ENCODE measurements at regions not wholly inside any gene's neighbourhood (a gene's known extent, or its start where the extent isn't known, plus 50 kb on each side); places are given as distances from the start of the nearest gene placed in this dataset.
"Not testable (repeated sequence)": the region's sequence is repeated elsewhere in the genome, so short reads cannot be mapped to it uniquely, and the experiment has no call there.

- H2AFZ ChIP-seq (ENCODE audit: low read length) = no peak overlapping the region
- no peaks in the 10 kb centered on the region for H4K20me1 ChIP-seq (ENCODE audit: insufficient read depth, low read length)
- H3K4me3 ChIP-seq (ENCODE audit: insufficient read depth, low read length) = no peak overlapping the region
- TF ChIP-seq CTCF (IDR thresholded peaks at IDR 0.05; ENCODE audit: extremely low read depth, low read depth, low read length) = no peak
- no peaks in the 10 kb centered on the region for H3K27me3 ChIP-seq (ENCODE audit: insufficient read depth, low read length)
- H3K27ac ChIP-seq (ENCODE audit: low read depth, low read length) = no peak overlapping the region
- no peaks in the 10 kb centered on the region for H3K36me3 ChIP-seq (ENCODE audit: insufficient read depth, low read length)
- H3K79me2 ChIP-seq (ENCODE audit: insufficient read depth, low read length) = no peaks in the 10 kb centered on the region
- no peaks in the 10 kb centered on the region for H3K9me3 ChIP-seq (ENCODE audit: low read depth, low read length)
- H3K4me1 ChIP-seq (ENCODE audit: insufficient read depth, low read length) = peaks cover 3% of the 10 kb centered on the region
- no peak for DNase-seq (ENCODE audit: insufficient read length, low spot score, missing footprints)
- H3K4me2 ChIP-seq (ENCODE audit: insufficient read depth, low read length) = no peak overlapping the region
Observed at GRCh38 chr18:59038295-59039039, 101.2 kb upstream of the SEC11C start.

DNA sequence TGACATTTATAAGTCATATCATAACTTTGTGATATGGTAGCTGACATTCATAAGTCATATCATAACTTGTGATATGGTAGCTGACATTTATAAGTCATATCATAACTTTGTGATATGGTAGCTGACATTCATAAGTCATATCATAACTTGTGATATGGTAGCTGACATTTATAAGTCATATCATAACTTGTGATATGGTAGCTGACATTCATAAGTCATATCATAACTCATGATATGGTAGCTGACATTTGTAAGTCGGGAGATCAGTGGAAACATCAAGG is 100.7 kb upstream of the SEC11C start:
- H3K4me2 ChIP-seq (ENCODE audit: insufficient read depth, low read length); H4K20me1 ChIP-seq (ENCODE audit: insufficient read depth, low read length); H3K27ac ChIP-seq (ENCODE audit: low read depth, low read length); DNase-seq (ENCODE audit: insufficient read length, low spot score, missing footprints); H3K4me3 ChIP-seq (ENCODE audit: insufficient read depth, low read length); H2AFZ ChIP-seq (ENCODE audit: low read length); H3K27me3 ChIP-seq (ENCODE audit: insufficient read depth, low read length); H3K36me3 ChIP-seq (ENCODE audit: insufficient read depth, low read length); H3K79me2 ChIP-seq (ENCODE audit: insufficient read depth, low read length); H3K9me3 ChIP-seq (ENCODE audit: low read depth, low read length); H3K4me1 ChIP-seq (ENCODE audit: insufficient read depth, low read length): not testable (repeated sequence)

DNA sequence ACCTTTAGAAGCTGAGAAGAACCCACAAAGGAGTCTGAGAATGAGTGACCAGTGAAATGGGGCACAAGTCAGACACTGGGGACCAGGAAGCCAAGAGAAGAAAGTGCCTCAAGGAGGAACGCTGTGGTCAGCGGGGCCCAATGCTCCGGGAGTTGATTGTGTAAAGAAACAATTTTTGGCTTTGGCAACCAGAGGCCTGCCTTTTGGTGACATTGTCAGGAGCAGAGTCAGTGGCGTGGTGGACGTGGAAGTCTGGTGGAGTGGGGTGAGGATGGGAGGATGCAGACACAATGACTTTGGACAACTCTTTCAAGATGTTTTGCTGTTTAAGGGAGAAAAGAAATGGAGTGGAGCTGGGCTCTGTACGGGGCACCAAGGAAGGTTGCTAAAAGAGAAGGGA is 100.2 kb upstream of the SEC11C start:
- Histone ChIP-seq H4K20me1 (ENCODE audit: insufficient read depth, low read length) (no peaks in the 10 kb centered on the region), H2AFZ (ENCODE audit: low read length) (no peak overlapping the region)

GRCh38 chr18:59040770-59041148 is 98.9 kb upstream of the SEC11C start:
- DNase-seq (ENCODE audit: insufficient read length, low spot score, missing footprints) = no peak
- Histone ChIP-seq H3K27ac (ENCODE audit: low read depth, low read length) (no peak overlapping the region), H3K27me3 (ENCODE audit: insufficient read depth, low read length) (no peaks in the 10 kb centered on the region), H3K4me1 (ENCODE audit: insufficient read depth, low read length) (peaks cover 3% of the 10 kb centered on the region), H2AFZ (ENCODE audit: low read length) (no peak overlapping the region), H3K36me3 (ENCODE audit: insufficient read depth, low read length) (no peaks in the 10 kb centered on the region), H3K4me3 (ENCODE audit: insufficient read depth, low read length) (no peak overlapping the region), H3K9me3 (ENCODE audit: low read depth, low read length) (no peaks in the 10 kb centered on the region), H3K79me2 (ENCODE audit: insufficient read depth, low read length) (no peaks in the 10 kb centered on the region), H3K4me2 (ENCODE audit: insufficient read depth, low read length) (no peak overlapping the region), H4K20me1 (ENCODE audit: insufficient read depth, low read length) (no peaks in the 10 kb centered on the region)
- TF ChIP-seq CTCF (IDR thresholded peaks at IDR 0.05; ENCODE audit: extremely low read depth, low read depth, low read length) = no peak

More for the DNA sequence above, 100.2 kb upstream of the SEC11C start:
- no peak overlapping the region for H3K4me3 ChIP-seq (ENCODE audit: insufficient read depth, low read length)
- no peak overlapping the region for H3K27ac ChIP-seq (ENCODE audit: low read depth, low read length)
- H3K4me2 ChIP-seq (ENCODE audit: insufficient read depth, low read length) = no peak overlapping the region
- H3K79me2 ChIP-seq (ENCODE audit: insufficient read depth, low read length) = no peaks in the 10 kb centered on the region
- TF ChIP-seq CTCF (IDR thresholded peaks at IDR 0.05; ENCODE audit: extremely low read depth, low read depth, low read length) = no peak
- no peaks in the 10 kb centered on the region for H3K27me3 ChIP-seq (ENCODE audit: insufficient read depth, low read length)
- no peaks in the 10 kb centered on the region for H3K9me3 ChIP-seq (ENCODE audit: low read depth, low read length)
- H3K36me3 ChIP-seq (ENCODE audit: insufficient read depth, low read length) = no peaks in the 10 kb centered on the region
- DNase-seq (ENCODE audit: insufficient read length, low spot score, missing footprints) = peak; percentile 49
- peaks cover 3% of the 10 kb centered on the region for H3K4me1 ChIP-seq (ENCODE audit: insufficient read depth, low read length)

Data from osteoblast (primary cell).